Kidney (tissue), 13 donors: ENCODE measurements at regions not wholly inside any gene's neighbourhood (a gene's known extent, or its start where the extent isn't known, plus 50 kb on each side); places are given as distances from the start of the nearest gene placed in this dataset.

ENCODE experiments used
- DNase-seq, 5 donors: peaks; one replicate each; pipeline ENCODE4 v3.0.0-alpha.2; 2013 to 2020
- FAIRE-seq: peaks from 2 replicates; lab custom pipeline; 2012; peaks lifted over from hg19 to GRCh38; lab: Jason Lieb, UNC
- H3K27ac ChIP-seq, 2 donors: one replicate each; pipeline ENCODE4 v1.7.0; 2013; ENCODE audit warnings: low read depth in 2 of 2, low read length in 2 of 2, inconsistent platforms in 1 of 2
- H3K27me3 ChIP-seq: one replicate; pipeline ENCODE4 v1.7.1; 2013; ENCODE audit warnings: low read length, inconsistent platforms; ENCODE audit not compliant: control insufficient read depth, insufficient read depth
- H3K36me3 ChIP-seq, 3 donors: one replicate each; pipeline versions ENCODE4 v1.7.0 to v1.7.1; 2013; ENCODE audit warnings: low read length in 3 of 3, control low read depth in 1 of 3, inconsistent platforms in 1 of 3; ENCODE audit not compliant: insufficient read depth in 3 of 3, control insufficient read depth in 2 of 3
- H3K4me1 ChIP-seq, 3 donors: one replicate each; pipeline versions ENCODE4 v1.7.0 to v1.7.1; 2013; ENCODE audit warnings: low read length in 3 of 3, inconsistent platforms in 1 of 3, low read depth in 1 of 3; ENCODE audit not compliant: control insufficient read depth in 2 of 3, insufficient read depth in 2 of 3
- H3K4me3 ChIP-seq, 3 donors: one replicate each; pipeline versions ENCODE4 v1.7.0 to v1.8.1; 2013; ENCODE audit warnings: low read length in 3 of 3, control low read depth in 1 of 3, inconsistent platforms in 1 of 3
- H3K9ac ChIP-seq, 3 donors: one replicate each; pipeline versions ENCODE4 v1.7.0 to v1.7.1; 2013; ENCODE audit warnings: low read length in 3 of 3, control low read depth in 1 of 3, inconsistent platforms in 1 of 3
- H3K9me3 ChIP-seq, 3 donors: one replicate each; pipeline versions ENCODE4 v1.7.0 to v1.7.1; 2013; ENCODE audit warnings: low read length in 3 of 3, control low read depth in 1 of 3, inconsistent platforms in 1 of 3; ENCODE audit not compliant: control insufficient read depth in 2 of 3, insufficient read depth in 1 of 3
- intact Hi-C: fragments of 100-400 bp; cut with DNase I; formaldehyde crosslinking; loops from one replicate; pipeline ENCODE4 v1.11.1; 2022
- TF ChIP-seq, protein P1 (sequence below): IDR thresholded peaks from 3 replicates; pipeline ENCODE4 v1.5.1; 2012; ENCODE audit warnings: mild to moderate bottlenecking, moderate library complexity, borderline replicate concordance; ENCODE audit not compliant: insufficient read depth; ENCODE audit errors: extremely low read depth
- donor health status: control.
- donor health status: control.
- donor health status: control.
- donor health status: control.
- donor health status: control.
- donor health status: DM: yes; HTN: yes; CAD: no.
- donor health status: Normal renal cell carcinoma (clear cell type).

DNA sequence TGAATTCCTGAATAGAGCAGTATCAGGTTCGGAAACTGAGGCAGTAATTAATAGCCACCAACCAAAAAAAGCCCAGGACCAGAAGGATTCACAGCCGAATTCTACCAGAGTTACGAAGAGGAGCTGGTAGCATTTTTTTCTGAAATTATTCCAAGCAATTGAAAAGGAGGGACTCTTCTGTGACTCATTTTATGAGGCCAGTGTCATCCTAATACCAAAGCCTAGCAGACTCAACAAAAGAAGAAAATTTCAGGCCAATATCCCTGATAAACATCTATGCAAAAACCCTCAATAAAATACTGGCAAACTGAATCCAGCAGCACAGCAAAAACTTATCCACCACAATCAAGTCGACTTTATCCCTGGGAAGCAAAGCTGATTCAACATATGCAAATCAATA is 202.3 kb upstream of the SLC16A7 start:
- FAIRE-seq (no peak), DNase-seq (no peak)

DNA sequence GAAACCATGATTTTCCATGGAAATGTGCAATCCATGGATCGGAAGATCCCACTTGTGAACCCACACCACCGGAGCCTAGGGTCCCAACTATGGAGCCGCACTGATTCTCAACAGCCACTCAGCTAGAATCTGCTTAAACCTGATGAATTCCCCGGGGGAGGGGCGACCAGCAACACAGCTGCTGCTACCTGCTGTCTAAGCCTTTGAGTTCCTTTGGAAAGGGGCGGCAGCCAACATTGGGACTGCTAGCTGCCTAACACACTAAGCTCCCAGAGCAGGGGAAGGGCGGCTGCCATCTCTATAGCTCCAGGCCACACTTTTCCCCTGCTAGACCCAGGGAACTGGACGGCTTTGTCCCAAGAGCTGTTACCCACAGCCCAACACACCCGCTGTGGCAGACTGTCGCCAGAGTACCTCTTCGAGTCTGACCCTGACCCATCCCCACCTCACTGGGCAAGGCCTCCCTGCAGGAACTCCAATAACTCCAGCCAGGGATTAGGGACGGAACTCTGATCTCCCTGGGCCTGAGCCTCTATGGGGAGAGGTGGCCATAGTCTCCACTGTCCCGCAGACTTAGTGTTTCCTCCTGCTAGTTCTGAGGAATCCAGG is 205.8 kb upstream of the SLC16A7 start:
- peak in 1 of 5 donors; percentile 44 for DNase-seq
- H3K36me3 ChIP-seq, result no peaks in the 10 kb centered on the region
- H3K4me3 ChIP-seq, result no peak overlapping the region
- no peak for FAIRE-seq
- intact Hi-C loops, result no loop called here
- H3K9ac ChIP-seq, result no peak overlapping the region
- no peaks in the 10 kb centered on the region for H3K9me3 ChIP-seq
- H3K27me3 ChIP-seq, result no peaks in the 10 kb centered on the region
- no peak overlapping the region for H3K27ac ChIP-seq
- no peaks in the 10 kb centered on the region for H3K4me1 ChIP-seq
- TF ChIP-seq, protein P1, sequence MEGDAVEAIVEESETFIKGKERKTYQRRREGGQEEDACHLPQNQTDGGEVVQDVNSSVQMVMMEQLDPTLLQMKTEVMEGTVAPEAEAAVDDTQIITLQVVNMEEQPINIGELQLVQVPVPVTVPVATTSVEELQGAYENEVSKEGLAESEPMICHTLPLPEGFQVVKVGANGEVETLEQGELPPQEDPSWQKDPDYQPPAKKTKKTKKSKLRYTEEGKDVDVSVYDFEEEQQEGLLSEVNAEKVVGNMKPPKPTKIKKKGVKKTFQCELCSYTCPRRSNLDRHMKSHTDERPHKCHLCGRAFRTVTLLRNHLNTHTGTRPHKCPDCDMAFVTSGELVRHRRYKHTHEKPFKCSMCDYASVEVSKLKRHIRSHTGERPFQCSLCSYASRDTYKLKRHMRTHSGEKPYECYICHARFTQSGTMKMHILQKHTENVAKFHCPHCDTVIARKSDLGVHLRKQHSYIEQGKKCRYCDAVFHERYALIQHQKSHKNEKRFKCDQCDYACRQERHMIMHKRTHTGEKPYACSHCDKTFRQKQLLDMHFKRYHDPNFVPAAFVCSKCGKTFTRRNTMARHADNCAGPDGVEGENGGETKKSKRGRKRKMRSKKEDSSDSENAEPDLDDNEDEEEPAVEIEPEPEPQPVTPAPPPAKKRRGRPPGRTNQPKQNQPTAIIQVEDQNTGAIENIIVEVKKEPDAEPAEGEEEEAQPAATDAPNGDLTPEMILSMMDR, result no peak

More for the DNA sequence above, 202.3 kb upstream of the SLC16A7 start:
- Histone ChIP-seq H3K9ac (no peak overlapping the region), H3K4me1 (no peaks in the 10 kb centered on the region), H3K4me3 (no peak overlapping the region), H3K9me3 (no peaks in the 10 kb centered on the region), H3K36me3 (no peaks in the 10 kb centered on the region), H3K27ac (no peak overlapping the region), H3K27me3 (no peaks in the 10 kb centered on the region)
- TF ChIP-seq, protein P1, result no peak
- intact Hi-C loops, result no loop called here

DNA sequence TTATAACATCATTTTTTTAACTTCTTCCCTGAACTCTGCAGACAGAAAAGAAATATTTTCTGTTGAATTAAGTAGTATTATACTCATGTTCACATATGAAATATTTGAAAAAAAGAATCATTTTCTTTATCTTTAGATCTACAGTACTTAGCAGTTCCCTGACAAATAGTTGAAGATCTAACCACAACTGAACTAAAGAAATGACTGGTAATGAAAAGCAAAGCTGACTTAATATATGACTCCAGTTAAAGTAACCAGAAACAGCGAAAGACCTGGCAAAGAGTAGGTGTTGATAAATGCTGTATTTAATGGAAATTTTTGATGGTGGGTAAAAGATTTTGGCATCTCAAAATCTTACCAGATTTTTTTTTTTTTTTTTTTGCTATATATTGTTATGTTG is 207.1 kb upstream of the SLC16A7 start:
- FAIRE-seq, result no peak
- intact Hi-C loops, result no loop called here
- TF ChIP-seq, protein P1, result no peak
- Histone ChIP-seq H3K36me3 (no peaks in the 10 kb centered on the region), H3K27me3 (no peaks in the 10 kb centered on the region), H3K4me3 (no peak overlapping the region), H3K9me3 (no peaks in the 10 kb centered on the region), H3K9ac (no peak overlapping the region), H3K4me1 (no peaks in the 10 kb centered on the region), H3K27ac (no peak overlapping the region)
- no peak for DNase-seq

DNA sequence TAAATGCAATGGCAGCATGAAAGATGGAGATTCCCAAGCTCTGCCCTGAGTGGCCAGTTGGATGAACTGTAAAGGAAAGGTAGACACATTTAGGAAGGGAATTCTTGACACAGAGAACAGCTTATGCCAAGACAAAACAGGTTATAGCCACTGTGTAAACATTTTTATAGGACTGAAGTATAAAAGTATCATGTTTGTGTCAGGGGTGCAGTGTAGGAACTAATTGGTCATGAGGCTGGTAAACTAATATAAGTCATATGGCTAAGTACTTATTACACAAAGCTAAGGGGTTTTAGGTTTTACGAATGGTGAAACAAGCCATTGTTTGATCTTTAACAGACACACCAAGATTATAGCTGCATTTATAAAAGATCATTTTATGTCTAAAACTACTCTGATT is 207.7 kb upstream of the SLC16A7 start:
- intact Hi-C loops, result no loop called here
- Histone ChIP-seq H3K4me1 (no peaks in the 10 kb centered on the region), H3K9ac (no peak overlapping the region), H3K36me3 (no peaks in the 10 kb centered on the region), H3K27me3 (no peaks in the 10 kb centered on the region), H3K9me3 (no peaks in the 10 kb centered on the region), H3K4me3 (no peak overlapping the region), H3K27ac (no peak overlapping the region)
- FAIRE-seq (no peak), DNase-seq (no peak)
- TF ChIP-seq, protein P1, result no peak
